Endothelial cell of umbilical vein (primary cell): ENCODE measurements at regions not wholly inside any gene's neighbourhood (a gene's known extent, or its start where the extent isn't known, plus 50 kb on each side); places are given as distances from the start of the nearest gene placed in this dataset.

Experiments
- CTCF ChIP-seq, 2 donors: IDR thresholded peaks; 1 replicate in 1 of 2; 2 replicates in 1 of 2; pipeline ENCODE4 v1.5.1; 2011; ENCODE audit warnings: low read length in 2 of 2, mild to moderate bottlenecking in 2 of 2, moderate library complexity in 2 of 2, control low read depth in 1 of 2, inconsistent platforms in 1 of 2, low read depth in 1 of 2; ENCODE audit not compliant: insufficient read depth in 1 of 2; ENCODE audit errors: extremely low read depth in 1 of 2
- EZH2 ChIP-seq: IDR thresholded peaks from 2 replicates; pipeline ENCODE4 v1.6.1; 2012; ENCODE audit warnings: borderline replicate concordance, low read depth, mild to moderate bottlenecking, moderate library complexity, low read length, inconsistent platforms; ENCODE audit not compliant: severe bottlenecking
- GATA2 ChIP-seq: IDR thresholded peaks from 2 replicates; pipeline ENCODE4 v1.7.0; 2011; ENCODE audit warnings: low read depth, mild to moderate bottlenecking, moderate library complexity, mixed read lengths, low read length; ENCODE audit not compliant: insufficient read length, insufficient read depth
- MAX ChIP-seq: IDR thresholded peaks from 2 replicates; pipeline ENCODE4 v1.6.1; 2011; ENCODE audit not compliant: insufficient read depth, insufficient read length
- POLR2A ChIP-seq: IDR thresholded peaks from 2 replicates; pipeline ENCODE4 v1.6.1; 2012; ENCODE audit warnings: low read depth, mild to moderate bottlenecking, control low read depth, low read length

- no peak for TF ChIP-seq CTCF (IDR thresholded peaks at IDR 0.05; ENCODE audit: extremely low read depth in 1 of 2, insufficient read depth in 1 of 2, low read depth in 1 of 2, low read length in 2 of 2)
- TF ChIP-seq GATA2 = no peak
- no peak for TF ChIP-seq POLR2A
- no peak for TF ChIP-seq MAX
- no peak for TF ChIP-seq EZH2
Observed at GRCh38 chr5:56591081-56591480, 224.3 kb upstream of the MAP3K1 start.
